Neural progenitor cell (in vitro differentiated cells): ENCODE measurements at regions not wholly inside any gene's neighbourhood (a gene's known extent, or its start where the extent isn't known, plus 50 kb on each side); places are given as distances from the start of the nearest gene placed in this dataset.
"Not testable (repeated sequence)": the region's sequence is repeated elsewhere in the genome, so short reads cannot be mapped to it uniquely, and the experiment has no call there.

Source experiments
- EZH2 ChIP-seq: fragments of 200-600 bp; sonication (generic); IDR thresholded peaks from 2 replicates; pipeline ENCODE4 v1.6.1; 2017; ENCODE audit warnings: antibody characterized with exemption, mild to moderate bottlenecking, moderate library complexity
- EZH2phosphoT487 ChIP-seq: fragments of 200-600 bp; sonication (generic); IDR thresholded peaks from 2 replicates; pipeline ENCODE4 v1.6.1; 2017; ENCODE audit warnings: antibody characterized with exemption
- TF ChIP-seq, protein P1 (sequence below): fragments of 200-600 bp; sonication (generic); IDR thresholded peaks from 2 replicates; pipeline ENCODE4 v1.5.1; 2017; ENCODE audit warnings: antibody characterized with exemption, mild to moderate bottlenecking

DNA sequence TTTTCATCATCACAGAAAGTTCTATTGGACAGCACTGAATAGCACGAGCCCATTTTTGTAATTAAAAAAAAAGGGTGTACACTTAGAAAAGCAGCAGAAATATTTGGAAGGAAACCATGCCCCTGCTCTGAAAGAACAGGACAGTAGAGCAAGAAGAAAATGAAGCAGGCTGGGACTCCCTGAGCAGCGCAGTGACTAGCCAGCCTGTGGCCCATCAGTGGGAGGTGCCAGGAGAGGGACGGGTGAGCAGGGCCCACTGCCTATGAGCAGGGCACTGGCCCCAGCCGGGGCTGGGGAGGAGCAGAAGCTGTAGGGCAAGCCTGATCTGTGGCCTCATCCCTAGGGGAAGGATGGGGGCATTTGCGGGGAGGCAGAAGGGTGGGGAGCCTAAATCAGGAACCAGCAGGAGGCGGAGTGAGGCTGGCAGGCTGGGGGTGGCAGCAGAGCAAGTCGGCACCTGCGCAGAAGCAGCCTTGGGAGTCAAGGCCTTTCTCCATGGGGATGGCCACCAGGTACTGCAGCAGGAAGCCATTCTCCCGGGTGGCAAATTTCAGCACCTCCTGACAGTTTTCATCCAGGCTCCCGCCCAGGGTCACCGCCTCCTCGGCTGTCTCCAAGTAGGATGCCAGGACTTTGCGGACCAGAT, 119.6 kb downstream of the LRRC37A3 start:
- TF ChIP-seq, protein P1, sequence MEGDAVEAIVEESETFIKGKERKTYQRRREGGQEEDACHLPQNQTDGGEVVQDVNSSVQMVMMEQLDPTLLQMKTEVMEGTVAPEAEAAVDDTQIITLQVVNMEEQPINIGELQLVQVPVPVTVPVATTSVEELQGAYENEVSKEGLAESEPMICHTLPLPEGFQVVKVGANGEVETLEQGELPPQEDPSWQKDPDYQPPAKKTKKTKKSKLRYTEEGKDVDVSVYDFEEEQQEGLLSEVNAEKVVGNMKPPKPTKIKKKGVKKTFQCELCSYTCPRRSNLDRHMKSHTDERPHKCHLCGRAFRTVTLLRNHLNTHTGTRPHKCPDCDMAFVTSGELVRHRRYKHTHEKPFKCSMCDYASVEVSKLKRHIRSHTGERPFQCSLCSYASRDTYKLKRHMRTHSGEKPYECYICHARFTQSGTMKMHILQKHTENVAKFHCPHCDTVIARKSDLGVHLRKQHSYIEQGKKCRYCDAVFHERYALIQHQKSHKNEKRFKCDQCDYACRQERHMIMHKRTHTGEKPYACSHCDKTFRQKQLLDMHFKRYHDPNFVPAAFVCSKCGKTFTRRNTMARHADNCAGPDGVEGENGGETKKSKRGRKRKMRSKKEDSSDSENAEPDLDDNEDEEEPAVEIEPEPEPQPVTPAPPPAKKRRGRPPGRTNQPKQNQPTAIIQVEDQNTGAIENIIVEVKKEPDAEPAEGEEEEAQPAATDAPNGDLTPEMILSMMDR: not testable (repeated sequence)
- TF ChIP-seq EZH2phosphoT487, EZH2: not testable (repeated sequence)
